CD4-positive, alpha-beta T cell (primary cell): ENCODE measurements at regions not wholly inside any gene's neighbourhood (a gene's known extent, or its start where the extent isn't known, plus 50 kb on each side); places are given as distances from the start of the nearest gene placed in this dataset.

Source experiments
- ATAC-seq: fragments of 200-7000 bp; cut with Tn5 transposase; one replicate; pipeline ENCODE4 v1.10.0; 2022; ENCODE audit warnings: mild to moderate bottlenecking; ENCODE audit not compliant: poor library complexity
- CTCF ChIA-PET: fragments of 350-600 bp; sonication (Branson Sonifier 250); formaldehyde crosslinking; loops from one replicate; lab custom pipeline; 2021; ENCODE audit warnings: antibody characterized with exemption, inconsistent platforms; lab: Charles Lee
- POLR2A ChIA-PET: fragments of 350-600 bp; sonication (Branson Sonifier 250); formaldehyde crosslinking; loops from one replicate; lab custom pipeline; 2021; ENCODE audit warnings: antibody characterized with exemption, inconsistent platforms; lab: Charles Lee
- DNase-seq, 14 experiments: peaks; one replicate each; pipeline ENCODE4 v3.0.0-alpha.2; 2013 to 2020; ENCODE audit warnings: mixed read lengths in 2 of 14
- H3K27ac ChIP-seq, 2 donors: one replicate each; pipeline versions ENCODE4 v1.5.1 to v1.7.0; 2013; ENCODE audit warnings: low read length in 2 of 2, low read depth in 1 of 2, mild to moderate bottlenecking in 1 of 2
- H3K27me3 ChIP-seq, 2 experiments: 1 replicate in 1 of 2; 2 replicates in 1 of 2; pipeline versions ENCODE4 v1.6.1 to v1.7.0; 2013; ENCODE audit warnings: low read length in 2 of 2, control low read depth in 1 of 2, mild to moderate bottlenecking in 1 of 2, moderate library complexity in 1 of 2; ENCODE audit not compliant: insufficient read depth in 2 of 2, control insufficient read depth in 1 of 2
- H3K36me3 ChIP-seq: one replicate; pipeline ENCODE4 v1.6.1; 2013; ENCODE audit warnings: low read length, control low read depth; ENCODE audit not compliant: insufficient read depth
- H3K4me1 ChIP-seq: one replicate; pipeline ENCODE4 v1.6.1; 2013; ENCODE audit warnings: low read length, control low read depth; ENCODE audit not compliant: insufficient read depth
- H3K4me3 ChIP-seq: one replicate; pipeline ENCODE4 v1.5.1; 2013; ENCODE audit warnings: mild to moderate bottlenecking, low read length, moderate library complexity
- H3K9me3 ChIP-seq, 2 experiments: 1 replicate in 1 of 2; 2 replicates in 1 of 2; pipeline versions ENCODE4 v1.6.1 to v1.7.0; 2013; ENCODE audit warnings: low read length in 2 of 2, mild to moderate bottlenecking in 2 of 2, control low read depth in 1 of 2, moderate library complexity in 1 of 2; ENCODE audit not compliant: control insufficient read depth in 1 of 2, insufficient read depth in 1 of 2
- H3K27ac Mint-ChIP-seq: one replicate; pipeline ENCODE4 v1.8.0; 2020; ENCODE audit warnings: mixed read lengths
- H3K27me3 Mint-ChIP-seq: one replicate; pipeline ENCODE4 v1.8.0; 2021; ENCODE audit warnings: mixed read lengths
- H3K36me3 Mint-ChIP-seq: one replicate; pipeline ENCODE4 v1.8.0; 2021; ENCODE audit warnings: low read depth, mixed read lengths
- H3K4me1 Mint-ChIP-seq: one replicate; pipeline ENCODE4 v1.8.0; 2021; ENCODE audit warnings: low read depth, mixed read lengths
- H3K4me3 Mint-ChIP-seq: one replicate; pipeline ENCODE4 v1.8.0; 2020; ENCODE audit warnings: mild to moderate bottlenecking, mixed read lengths
- H3K9me3 Mint-ChIP-seq: one replicate; pipeline ENCODE4 v1.8.0; 2020; ENCODE audit warnings: mixed read lengths
- intact Hi-C, 2 experiments: fragments of 100-400 bp; cut with DNase I in 1 of 2; cut with micrococcal nuclease in 1 of 2; formaldehyde crosslinking; loops; one replicate each; pipeline versions ENCODE4 v1.15.1 to v1.9.0; 2023 to 2025; cut with DNase I, micrococcal nuclease
- TF ChIP-seq, protein P1 (sequence below): fragments of 200-600 bp; IDR thresholded peaks from one replicate; pipeline ENCODE4 v1.8.0; 2022; ENCODE audit warnings: antibody characterized with exemption, mild to moderate bottlenecking

DNA sequence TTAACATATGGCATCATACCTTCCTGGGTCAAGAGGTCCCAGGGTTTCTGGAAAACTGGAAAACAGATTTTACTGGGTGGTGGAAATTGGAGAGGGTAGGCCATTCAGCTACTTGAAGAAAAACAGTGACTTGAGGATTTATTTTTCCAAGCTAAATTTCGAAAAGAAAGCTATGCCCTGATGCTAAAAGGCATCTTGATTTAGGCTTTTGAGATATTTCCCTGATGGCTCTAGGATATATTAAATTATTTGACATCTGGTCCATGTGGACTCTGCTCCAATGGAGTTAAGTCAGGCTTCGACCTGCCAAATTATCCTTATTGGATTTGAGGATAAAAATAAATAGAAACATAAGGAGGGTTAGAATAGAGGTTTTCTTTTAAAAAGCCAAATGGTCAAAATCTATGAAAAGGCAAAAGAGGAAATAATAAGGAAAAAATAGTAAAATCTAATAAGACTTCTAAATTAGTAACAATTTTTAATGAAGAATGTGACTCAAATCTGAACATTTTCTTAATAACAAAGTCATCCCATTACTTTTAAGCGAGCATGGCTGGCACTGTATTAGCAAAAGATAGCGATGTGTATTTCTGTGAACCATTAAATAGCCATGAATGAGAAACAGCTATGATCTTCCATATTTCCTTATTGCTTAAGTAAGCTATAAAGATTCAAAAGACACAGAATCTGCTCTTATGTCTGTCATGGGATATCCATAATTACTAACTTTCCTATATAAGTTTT, 190.0 kb upstream of the MIR17HG start:
- no peaks in the 10 kb centered on the region for H3K36me3 ChIP-seq
- ATAC-seq = no peak
- ChIA-PET POLR2A (no interaction called here), CTCF (interaction anchor here (1.3 kb wide), 1 partner anchor 9 kb away, joined by 3 read pairs; no protein-coding TSS in a partner anchor)
- H3K36me3 Mint-ChIP-seq = no peaks in the 10 kb centered on the region
- H3K4me3 ChIP-seq = no peak overlapping the region
- intact Hi-C loops = no loop called here
- no peaks in the 10 kb centered on the region for H3K4me1 Mint-ChIP-seq
- TF ChIP-seq, protein P1, sequence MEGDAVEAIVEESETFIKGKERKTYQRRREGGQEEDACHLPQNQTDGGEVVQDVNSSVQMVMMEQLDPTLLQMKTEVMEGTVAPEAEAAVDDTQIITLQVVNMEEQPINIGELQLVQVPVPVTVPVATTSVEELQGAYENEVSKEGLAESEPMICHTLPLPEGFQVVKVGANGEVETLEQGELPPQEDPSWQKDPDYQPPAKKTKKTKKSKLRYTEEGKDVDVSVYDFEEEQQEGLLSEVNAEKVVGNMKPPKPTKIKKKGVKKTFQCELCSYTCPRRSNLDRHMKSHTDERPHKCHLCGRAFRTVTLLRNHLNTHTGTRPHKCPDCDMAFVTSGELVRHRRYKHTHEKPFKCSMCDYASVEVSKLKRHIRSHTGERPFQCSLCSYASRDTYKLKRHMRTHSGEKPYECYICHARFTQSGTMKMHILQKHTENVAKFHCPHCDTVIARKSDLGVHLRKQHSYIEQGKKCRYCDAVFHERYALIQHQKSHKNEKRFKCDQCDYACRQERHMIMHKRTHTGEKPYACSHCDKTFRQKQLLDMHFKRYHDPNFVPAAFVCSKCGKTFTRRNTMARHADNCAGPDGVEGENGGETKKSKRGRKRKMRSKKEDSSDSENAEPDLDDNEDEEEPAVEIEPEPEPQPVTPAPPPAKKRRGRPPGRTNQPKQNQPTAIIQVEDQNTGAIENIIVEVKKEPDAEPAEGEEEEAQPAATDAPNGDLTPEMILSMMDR = no peak
- DNase-seq = no peak
- no peak overlapping the region for H3K4me3 Mint-ChIP-seq
- H3K27me3 Mint-ChIP-seq = peaks cover 6% of the 10 kb centered on the region
- H3K4me1 ChIP-seq = no peaks in the 10 kb centered on the region
- peaks cover 0 to 3% of the 10 kb centered on the region in 2 experiments for H3K27me3 ChIP-seq
- H3K27ac ChIP-seq = no peak overlapping the region
- no peaks in the 10 kb centered on the region for H3K9me3 ChIP-seq
- H3K27ac Mint-ChIP-seq = no peak overlapping the region
- H3K9me3 Mint-ChIP-seq = no peaks in the 10 kb centered on the region

DNA sequence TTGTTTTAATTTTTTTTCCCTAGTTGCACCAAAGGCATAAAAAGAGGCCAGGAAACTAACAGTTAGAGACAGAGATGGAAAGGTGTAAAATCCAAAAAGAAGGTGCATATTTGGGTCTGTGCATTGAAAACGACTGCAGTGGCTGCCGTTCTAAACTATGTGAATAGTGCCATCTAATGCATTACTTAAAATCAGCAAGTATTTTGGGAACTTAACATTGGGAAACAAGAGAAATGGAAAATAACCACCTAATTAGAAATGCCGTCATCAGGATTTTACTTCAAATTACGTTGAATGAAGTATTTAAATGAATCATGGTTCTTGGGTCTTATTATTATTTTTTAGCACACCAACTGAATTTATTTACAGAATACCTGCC, 189.5 kb upstream of the MIR17HG start:
- Histone ChIP-seq H3K4me1 (no peaks in the 10 kb centered on the region), H3K36me3 (no peaks in the 10 kb centered on the region), H3K4me3 (no peak overlapping the region), H3K27ac (no peak overlapping the region), H3K9me3 (no peaks in the 10 kb centered on the region), H3K27me3 (peaks cover 0 to 3% of the 10 kb centered on the region in 2 experiments)
- Mint-ChIP-seq H3K27me3 (peaks cover 6% of the 10 kb centered on the region), H3K4me1 (no peaks in the 10 kb centered on the region), H3K4me3 (no peak overlapping the region), H3K36me3 (no peaks in the 10 kb centered on the region), H3K27ac (no peak overlapping the region), H3K9me3 (no peaks in the 10 kb centered on the region)
- TF ChIP-seq, protein P1 = no peak
- POLR2A ChIA-PET = no interaction called here
- no peak for ATAC-seq
- CTCF ChIA-PET = no interaction called here
- DNase-seq = no peak
- intact Hi-C loops = no loop called here

DNA sequence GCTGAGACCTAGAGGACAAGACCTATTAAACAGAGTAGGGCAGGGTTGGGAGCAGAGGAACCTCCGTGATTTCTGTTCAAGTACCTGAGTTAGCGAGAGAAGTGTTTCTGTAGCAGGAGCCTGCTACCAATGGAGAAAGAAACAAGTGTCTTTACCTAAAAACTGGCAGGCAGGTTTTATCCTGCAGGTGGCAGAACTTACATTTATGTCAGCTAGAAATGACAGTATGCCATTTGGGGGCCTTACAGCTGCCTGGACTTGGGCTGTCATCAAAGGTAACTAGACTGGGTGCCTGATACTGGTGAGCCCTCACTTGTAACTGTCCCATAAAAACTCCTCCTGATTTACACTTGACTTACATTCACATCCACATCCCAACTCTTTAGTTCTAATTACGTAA, 185.3 kb upstream of the MIR17HG start:
- no peaks in the 10 kb centered on the region for H3K36me3 ChIP-seq
- POLR2A ChIA-PET = no interaction called here
- ATAC-seq = no peak
- Mint-ChIP-seq H3K4me1 (no peaks in the 10 kb centered on the region), H3K27me3 (peaks cover 15% of the 10 kb centered on the region), H3K4me3 (no peak overlapping the region), H3K27ac (no peak overlapping the region), H3K36me3 (no peaks in the 10 kb centered on the region), H3K9me3 (no peaks in the 10 kb centered on the region)
- TF ChIP-seq, protein P1 = no peak
- peaks cover 0 to under 1% of the 10 kb centered on the region in 2 experiments for H3K27me3 ChIP-seq
- H3K9me3 ChIP-seq = no peaks in the 10 kb centered on the region
- H3K27ac ChIP-seq = no peak overlapping the region
- H3K4me3 ChIP-seq = no peak overlapping the region
- intact Hi-C loops = no loop called here
- DNase-seq = no peak
- CTCF ChIA-PET = no interaction called here
- H3K4me1 ChIP-seq = no peaks in the 10 kb centered on the region
